ENCODE measurements at regions not wholly inside any gene's neighbourhood (a gene's known extent, or its start where the extent isn't known, plus 50 kb on each side); places are given as distances from the start of the nearest gene placed in this dataset.

GRCh38 chr12:76694369-76694768 is 69.5 kb upstream of the ZDHHC17 start:
- TF ChIP-seq CTCF (tag by site-specific recombination; IDR thresholded peaks at IDR 0.05) (no peak), ZNF155 (tag by site-specific recombination; IDR thresholded peaks at IDR 0.05) (no peak), ZNF112 (tag by site-specific recombination; IDR thresholded peaks at IDR 0.05) (no peak), ZSCAN30 (tag by site-specific recombination; IDR thresholded peaks at IDR 0.05) (no peak), ZIC2 (tag by site-specific recombination; IDR thresholded peaks at IDR 0.05) (no peak), ZNF513 (tag by site-specific recombination; IDR thresholded peaks at IDR 0.05) (no peak), ZNF792 (tag by site-specific recombination; IDR thresholded peaks at IDR 0.05) (no peak), BCL11A (tag by site-specific recombination; IDR thresholded peaks at IDR 0.05; ENCODE audit: low read depth) (no peak), TRIM28 (IDR thresholded peaks at IDR 0.05; ENCODE audit: borderline replicate concordance, low read length) (no peak), ZNF76 (tag by site-specific recombination; IDR thresholded peaks at IDR 0.05; ENCODE audit: borderline replicate concordance, low read depth) (no peak)
